SK-N-MC (cell line): ENCODE measurements at regions not wholly inside any gene's neighbourhood (a gene's known extent, or its start where the extent isn't known, plus 50 kb on each side); places are given as distances from the start of the nearest gene placed in this dataset.
"Not testable (repeated sequence)": the region's sequence is repeated elsewhere in the genome, so short reads cannot be mapped to it uniquely, and the experiment has no call there.

Experiments
- DNase-seq: peaks from one replicate; pipeline ENCODE4 v3.0.0-alpha.2; 2011; ENCODE audit warnings: low read depth, low spot score
- H3K27ac ChIP-seq: fragments of 200-600 bp; sonication (generic); 2 replicates; pipeline ENCODE4 v1.5.1; 2016; ENCODE audit warnings: mixed run types
- H3K36me3 ChIP-seq: fragments of 200-600 bp; sonication (generic); 2 replicates; pipeline ENCODE4 v1.6.1; 2017; ENCODE audit warnings: antibody characterized with exemption, low read length, mixed read lengths; ENCODE audit not compliant: insufficient read depth
- H3K4me3 ChIP-seq: fragments of 200-600 bp; sonication (generic); 2 replicates; pipeline ENCODE4 v1.5.1; 2016
- H3K9ac ChIP-seq: fragments of 200-600 bp; sonication (generic); 2 replicates; pipeline ENCODE4 v1.8.0; 2017; ENCODE audit warnings: mixed run types, mixed read lengths; ENCODE audit not compliant: insufficient read length
- H3K9me3 ChIP-seq: fragments of 200-600 bp; sonication (generic); 2 replicates; pipeline ENCODE4 v1.6.1; 2017; ENCODE audit warnings: low read depth, mild to moderate bottlenecking, antibody characterized with exemption, low read length, moderate library complexity, mixed read lengths
- EZH2 ChIP-seq: fragments of 200-600 bp; sonication (generic); IDR thresholded peaks from one replicate; pipeline ENCODE4 v1.6.1; 2017; ENCODE audit warnings: antibody characterized with exemption
- FOXP2 ChIP-seq: optimal IDR thresholded peaks from 2 replicates; pipeline ENCODE3; 2011; ENCODE audit warnings: mild to moderate bottlenecking, moderate library complexity; ENCODE audit not compliant: insufficient read depth; ENCODE audit errors: extremely low read length, control extremely low read depth
- POLR2AphosphoS5 ChIP-seq: IDR thresholded peaks from 2 replicates; pipeline ENCODE4 v1.6.1; 2012; ENCODE audit warnings: mild to moderate bottlenecking, low read depth, low read length, borderline replicate concordance

DNA sequence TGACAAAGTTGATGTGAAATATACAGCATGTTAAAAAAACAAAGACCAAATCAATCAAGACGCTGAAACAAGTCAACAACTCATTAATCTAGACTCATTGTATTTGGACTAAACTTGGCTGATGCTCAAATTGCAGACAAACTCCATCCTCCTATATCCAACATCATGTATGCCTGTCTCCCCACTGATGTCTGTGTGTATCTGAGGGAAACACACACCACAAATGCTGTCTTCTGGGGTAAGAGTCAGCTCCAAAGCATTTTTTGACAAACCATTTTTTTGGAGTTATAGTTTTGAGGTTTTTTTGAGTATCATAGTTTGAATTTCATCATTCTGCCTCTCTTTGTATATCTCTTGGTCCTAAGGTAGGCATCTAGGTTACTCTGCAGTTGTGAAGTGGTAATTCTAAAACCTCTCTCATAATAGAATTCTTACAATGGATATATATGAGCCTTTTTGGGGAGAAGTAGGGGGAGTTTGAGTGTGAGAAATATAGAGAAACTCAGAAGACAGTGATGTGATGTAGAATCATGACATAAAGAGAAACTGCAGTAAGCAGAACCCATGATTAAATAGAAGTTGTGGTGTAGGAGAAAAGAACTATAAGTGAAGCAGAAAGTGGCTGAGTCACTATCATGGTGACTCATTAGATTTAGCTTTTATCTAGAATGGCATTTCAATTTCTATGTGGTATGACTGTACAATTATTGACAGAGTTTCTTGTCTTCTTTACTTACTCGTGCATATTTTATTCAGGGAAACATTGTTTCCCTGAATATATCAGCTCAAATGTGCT is 1531.1 kb upstream of the LRRTM3 start:
- no peak for DNase-seq
- Histone ChIP-seq H3K4me3 (no peak overlapping the region), H3K27ac (no peak overlapping the region), H3K9me3 (no peaks in the 10 kb centered on the region), H3K36me3 (no peaks in the 10 kb centered on the region), H3K9ac (no peak overlapping the region)
- TF ChIP-seq POLR2AphosphoS5 (no peak), FOXP2 (no peak), EZH2 (no peak)

DNA sequence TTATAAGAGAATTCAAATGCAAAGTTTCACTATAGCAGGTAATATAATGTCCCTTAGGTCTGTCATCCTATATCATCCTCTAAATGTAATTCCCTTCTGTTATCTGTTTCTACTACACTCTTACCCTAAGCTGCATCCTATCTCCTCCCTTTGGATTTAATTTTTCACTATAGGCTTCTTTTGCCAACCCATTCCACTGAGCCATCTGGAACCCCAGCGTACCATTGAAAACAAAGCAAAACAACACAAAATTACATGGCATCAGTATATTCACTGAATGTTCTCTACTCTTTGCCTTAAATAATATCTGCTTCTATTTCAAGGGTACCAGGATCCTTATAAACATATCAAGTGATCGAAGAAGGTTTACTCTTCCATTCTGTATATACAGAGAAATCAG is 1530.2 kb upstream of the LRRTM3 start:
- H3K4me3 ChIP-seq, result no peak overlapping the region
- TF ChIP-seq FOXP2 (no peak), EZH2 (no peak), POLR2AphosphoS5 (no peak)

DNA sequence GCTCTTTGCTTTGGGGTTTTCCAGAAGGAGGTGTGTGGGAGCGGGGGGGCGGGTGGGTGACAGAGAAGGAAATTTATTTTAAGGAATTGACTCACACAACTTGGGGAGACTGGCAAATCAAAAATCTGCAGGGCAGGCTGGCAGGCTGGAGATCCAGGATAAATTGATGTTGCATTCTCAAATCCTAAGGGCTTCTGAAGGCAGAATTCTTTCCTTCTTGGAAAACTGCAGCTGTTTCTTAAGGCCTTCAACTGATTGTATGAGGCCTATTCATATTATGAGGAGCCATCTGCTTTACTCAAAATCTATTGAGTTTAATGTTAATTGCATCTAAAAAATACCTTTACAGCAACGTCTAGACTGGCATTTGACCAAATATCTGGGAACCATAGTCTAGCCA is 1528.8 kb upstream of the LRRTM3 start:
- H3K9ac ChIP-seq, result no peak overlapping the region
- no peak for DNase-seq
- TF ChIP-seq EZH2 (no peak), POLR2AphosphoS5 (no peak), FOXP2 (no peak)
- H3K4me3 ChIP-seq, result no peak overlapping the region
- H3K27ac ChIP-seq, result no peak overlapping the region
- no peaks in the 10 kb centered on the region for H3K9me3 ChIP-seq
- no peaks in the 10 kb centered on the region for H3K36me3 ChIP-seq

More for the DNA sequence above, 1530.2 kb upstream of the LRRTM3 start:
- Histone ChIP-seq H3K27ac (no peak overlapping the region), H3K9ac (no peak overlapping the region), H3K36me3 (no peaks in the 10 kb centered on the region), H3K9me3 (no peaks in the 10 kb centered on the region)
- no peak for DNase-seq

DNA sequence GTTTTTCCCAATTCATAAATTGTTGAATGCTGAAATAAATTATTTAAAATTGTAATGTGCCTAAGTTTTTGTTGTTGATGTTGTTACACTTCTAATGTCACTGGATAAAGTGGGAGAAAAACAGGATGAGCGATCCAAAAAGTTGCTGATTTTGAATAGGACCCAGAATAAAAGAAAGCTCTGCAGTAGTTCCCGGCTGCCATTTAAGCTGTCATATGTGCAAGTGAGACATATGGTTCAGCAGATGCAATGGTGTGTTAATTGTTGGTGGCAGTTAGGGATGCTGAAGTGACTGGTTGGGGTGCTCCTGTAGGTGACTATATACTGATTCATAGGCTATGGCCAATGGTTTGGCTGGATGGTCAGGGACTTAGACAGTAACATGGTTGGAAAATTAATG is 1517.4 kb upstream of the LRRTM3 start:
- no peaks in the 10 kb centered on the region for H3K36me3 ChIP-seq
- no peak overlapping the region for H3K27ac ChIP-seq
- DNase-seq, result no peak
- no peak overlapping the region for H3K4me3 ChIP-seq
- H3K9me3 ChIP-seq, result no peaks in the 10 kb centered on the region
- TF ChIP-seq FOXP2 (no peak), EZH2 (no peak), POLR2AphosphoS5 (no peak)
- no peak overlapping the region for H3K9ac ChIP-seq

DNA sequence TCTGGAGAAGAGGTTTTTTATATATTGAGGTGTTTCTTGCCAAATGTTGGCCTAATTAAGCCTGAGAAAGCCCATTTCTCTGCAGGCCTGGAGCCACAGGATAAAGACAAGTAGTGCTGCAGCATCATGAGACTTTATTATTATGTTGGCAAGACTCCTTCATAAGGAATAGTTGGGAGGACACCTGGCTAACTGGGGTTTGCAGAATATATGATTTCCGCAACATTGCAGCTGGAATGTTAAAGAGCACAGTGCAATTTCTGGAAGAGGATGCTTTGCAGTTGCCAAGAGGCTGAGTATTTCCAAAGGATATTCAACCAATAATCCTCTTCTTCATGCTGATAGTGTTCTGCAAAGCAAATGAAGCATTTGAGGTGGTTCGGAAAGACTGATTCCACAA is 1512.8 kb upstream of the LRRTM3 start:
- no peak for TF ChIP-seq FOXP2
- no peak for TF ChIP-seq EZH2
- TF ChIP-seq POLR2AphosphoS5, result no peak
- H3K27ac ChIP-seq, result no peak overlapping the region
- no peaks in the 10 kb centered on the region for H3K9me3 ChIP-seq
- H3K4me3 ChIP-seq, result no peak overlapping the region
- H3K9ac ChIP-seq, result no peak overlapping the region
- no peaks in the 10 kb centered on the region for H3K36me3 ChIP-seq
- DNase-seq, result no peak

DNA sequence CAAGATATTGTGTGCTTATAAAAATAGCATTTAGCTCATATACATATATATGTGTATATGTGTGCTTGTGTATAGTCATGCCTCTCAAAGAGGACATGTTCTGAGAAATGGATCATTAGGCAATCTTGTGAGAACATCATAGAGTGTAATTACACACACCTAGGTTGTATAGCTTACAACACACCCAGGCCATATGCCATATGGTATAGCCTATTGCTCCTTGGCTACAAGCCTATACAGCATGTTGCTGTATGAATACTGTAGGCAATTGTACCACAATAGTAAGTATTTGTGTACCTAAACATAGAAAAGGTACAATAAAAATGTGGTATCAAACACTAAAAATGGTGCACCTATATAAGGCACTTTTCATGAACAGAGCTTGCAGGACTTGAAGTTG is 1510.5 kb upstream of the LRRTM3 start:
- TF ChIP-seq POLR2AphosphoS5 (no peak), FOXP2 (no peak), EZH2 (no peak)
- Histone ChIP-seq H3K9ac (no peak overlapping the region), H3K9me3 (no peaks in the 10 kb centered on the region), H3K4me3 (no peak overlapping the region), H3K36me3 (no peaks in the 10 kb centered on the region), H3K27ac (no peak overlapping the region)
- no peak for DNase-seq

DNA sequence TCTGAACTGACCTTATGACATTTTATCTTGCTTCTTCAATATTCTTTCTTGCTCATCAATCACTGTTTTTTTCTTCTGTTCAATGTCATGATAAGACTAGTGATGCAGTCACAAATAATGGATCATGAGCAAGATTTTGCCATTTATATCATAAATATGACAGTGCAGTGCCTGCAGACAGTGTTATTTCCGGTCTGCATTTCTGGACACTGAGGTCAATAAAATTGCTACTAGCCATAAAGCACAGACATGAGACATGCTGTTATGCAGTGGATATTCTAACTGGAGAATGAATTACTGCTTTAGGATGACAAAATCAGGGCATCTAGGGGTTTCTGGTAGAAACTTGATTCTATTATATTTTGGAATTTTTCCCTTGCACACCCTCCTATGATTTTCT is 1509.7 kb upstream of the LRRTM3 start:
- no peak for DNase-seq
- no peaks in the 10 kb centered on the region for H3K9me3 ChIP-seq
- H3K4me3 ChIP-seq, result no peak overlapping the region
- no peaks in the 10 kb centered on the region for H3K36me3 ChIP-seq
- no peak for TF ChIP-seq EZH2
- H3K9ac ChIP-seq, result no peak overlapping the region
- H3K27ac ChIP-seq, result no peak overlapping the region

DNA sequence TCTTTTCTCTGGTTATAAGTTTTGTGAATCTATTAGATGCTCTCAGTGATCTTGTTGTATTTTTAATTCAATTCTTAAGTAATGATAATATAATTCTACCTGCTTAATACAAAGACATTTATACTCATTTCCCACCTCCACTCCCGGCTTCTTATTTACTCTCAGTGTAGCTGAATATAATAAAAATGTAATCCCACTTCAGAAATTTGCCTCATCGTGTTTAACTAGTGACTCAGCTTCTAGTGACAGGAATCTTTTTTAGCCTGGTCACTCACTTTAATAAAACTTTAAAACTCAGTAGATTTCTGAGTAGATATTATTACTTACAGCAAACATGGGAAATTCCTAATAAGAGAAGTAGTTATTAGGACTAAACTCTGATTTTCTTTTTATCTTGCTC is 1506.2 kb upstream of the LRRTM3 start:
- Histone ChIP-seq H3K27ac (no peak overlapping the region), H3K36me3 (no peaks in the 10 kb centered on the region), H3K9me3 (no peaks in the 10 kb centered on the region), H3K4me3 (no peak overlapping the region), H3K9ac (no peak overlapping the region)
- no peak for TF ChIP-seq EZH2
- no peak for TF ChIP-seq FOXP2
- DNase-seq, result no peak

DNA sequence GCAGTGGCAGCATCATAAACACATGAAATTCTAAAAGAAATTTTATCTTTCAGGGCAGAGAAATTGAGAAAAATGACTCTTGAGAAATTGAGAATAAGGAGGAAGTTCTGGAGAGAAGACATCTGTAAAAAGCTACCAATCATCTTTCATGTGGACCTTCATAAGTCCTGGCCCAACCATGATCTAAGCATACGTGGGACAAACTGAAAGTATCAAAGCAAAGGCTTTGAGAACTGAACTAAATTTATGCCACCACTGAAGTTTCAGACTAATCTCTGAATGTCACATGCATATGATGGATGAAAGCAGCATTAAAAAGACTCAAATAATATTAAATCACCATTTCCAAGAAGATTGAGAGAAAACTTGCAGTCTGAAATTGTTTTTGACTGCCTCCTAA is 1502.8 kb upstream of the LRRTM3 start:
- Histone ChIP-seq H3K9me3 (no peaks in the 10 kb centered on the region), H3K4me3 (no peak overlapping the region), H3K36me3 (no peaks in the 10 kb centered on the region), H3K27ac (no peak overlapping the region), H3K9ac (no peak overlapping the region)
- TF ChIP-seq POLR2AphosphoS5, result no peak
- no peak for TF ChIP-seq EZH2
- no peak for TF ChIP-seq FOXP2
- DNase-seq, result no peak

DNA sequence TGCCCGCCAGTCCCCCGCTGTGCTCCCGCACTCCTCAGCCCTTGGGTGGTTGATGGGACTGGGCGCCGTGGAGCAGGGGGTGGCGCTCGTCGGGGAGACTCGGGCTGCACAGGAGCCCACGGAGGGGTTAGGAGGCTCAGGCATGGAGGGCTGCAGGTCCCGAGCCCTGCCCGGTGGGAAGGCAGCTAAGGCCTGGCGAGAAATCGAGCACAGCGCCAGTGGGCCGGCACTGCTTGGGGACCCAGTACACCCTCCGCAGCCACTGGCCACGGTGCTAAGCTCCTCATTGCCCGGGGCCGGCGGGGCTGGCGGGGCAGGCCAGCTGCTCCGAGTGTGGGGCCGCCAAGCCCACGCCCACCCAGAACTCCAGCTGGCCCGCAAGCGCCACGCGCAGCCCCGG is 1496.5 kb upstream of the LRRTM3 start:
- not testable (repeated sequence) for H3K9ac ChIP-seq, H3K27ac ChIP-seq, H3K9me3 ChIP-seq, H3K36me3 ChIP-seq, H3K4me3 ChIP-seq, DNase-seq
